GM12872 (cell line): ENCODE measurements at regions not wholly inside any gene's neighbourhood (a gene's known extent, or its start where the extent isn't known, plus 50 kb on each side); places are given as distances from the start of the nearest gene placed in this dataset.

Experiments
- CTCF ChIP-seq: IDR thresholded peaks from 3 replicates; pipeline ENCODE4 v1.5.1; 2011; ENCODE audit warnings: low read depth, mild to moderate bottlenecking, low read length, moderate library complexity; ENCODE audit not compliant: insufficient read depth

- no peak for TF ChIP-seq CTCF
Observed at GRCh38 chr6:23419046-23419445, 707.0 kb upstream of the NRSN1 start.

DNA sequence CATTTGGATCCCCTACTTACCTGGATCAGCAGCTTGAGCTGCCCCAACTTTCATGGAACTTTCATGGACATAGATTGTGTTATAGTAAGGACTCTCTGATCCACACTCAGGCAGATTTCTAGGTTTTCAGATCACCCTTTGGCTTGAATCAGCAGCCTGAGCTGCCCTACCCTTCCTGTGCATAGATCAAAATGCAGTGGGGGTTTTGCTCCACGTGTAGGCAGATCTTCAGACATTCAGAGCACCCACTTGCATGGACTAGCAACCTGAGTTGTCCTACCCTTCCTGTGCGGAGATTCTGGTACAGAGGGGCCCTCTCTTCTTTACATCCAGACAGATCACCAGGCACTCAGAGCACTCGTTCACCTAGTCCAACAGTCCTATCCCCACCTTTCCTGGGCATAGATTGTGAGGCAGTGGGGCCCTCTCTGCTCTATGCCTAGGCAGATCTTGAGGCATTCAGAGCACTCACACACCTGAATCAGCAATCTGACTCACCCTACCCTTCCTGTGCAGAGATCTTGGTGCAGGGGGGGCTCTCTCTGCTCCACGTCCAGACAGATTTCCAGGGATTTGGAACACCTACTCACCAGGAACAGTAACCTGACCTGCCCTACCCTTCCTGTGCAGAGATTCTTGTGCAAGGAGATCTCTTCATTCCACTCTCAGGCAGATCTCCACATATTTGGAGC, 705.2 kb upstream of the NRSN1 start:
- TF ChIP-seq CTCF: no peak

GRCh38 chr6:23424584-23424983, 701.4 kb upstream of the NRSN1 start:
- TF ChIP-seq CTCF: no peak

GRCh38 chr6:23435126-23435525, 690.9 kb upstream of the NRSN1 start:
- TF ChIP-seq CTCF: no peak

GRCh38 chr6:23435798-23436197, 690.2 kb upstream of the NRSN1 start:
- TF ChIP-seq CTCF: no peak

DNA sequence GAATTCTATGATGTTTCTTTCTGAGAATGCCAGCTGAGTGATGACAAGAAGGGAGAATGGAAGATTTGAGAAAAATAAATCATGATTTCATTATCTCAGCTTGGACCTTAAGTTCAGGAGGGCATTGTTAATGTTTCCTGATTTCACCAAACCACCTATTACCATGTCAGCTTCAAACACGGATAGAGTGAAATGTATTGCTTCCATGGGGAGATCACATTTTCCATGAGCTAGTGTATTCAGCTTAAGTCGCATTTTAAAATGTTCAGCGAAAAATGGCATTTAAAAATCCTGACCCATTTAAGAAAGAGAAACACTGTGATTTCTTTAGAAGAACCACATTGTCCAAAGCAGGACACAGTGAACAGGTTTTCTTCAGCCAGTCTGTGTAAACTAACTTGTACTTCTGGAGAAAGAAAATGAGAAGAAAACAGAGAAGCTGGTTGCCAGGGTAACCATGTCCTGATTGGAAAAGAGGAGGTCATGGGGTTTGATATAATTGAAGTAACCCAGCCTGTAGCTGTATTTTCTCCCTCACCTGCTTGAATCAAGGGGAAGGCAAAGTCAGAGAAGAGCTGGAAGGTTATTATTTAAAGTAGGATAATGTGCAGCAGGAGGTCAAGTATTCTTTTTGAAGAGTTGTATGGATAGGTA, 684.1 kb upstream of the NRSN1 start:
- no peak for TF ChIP-seq CTCF

DNA sequence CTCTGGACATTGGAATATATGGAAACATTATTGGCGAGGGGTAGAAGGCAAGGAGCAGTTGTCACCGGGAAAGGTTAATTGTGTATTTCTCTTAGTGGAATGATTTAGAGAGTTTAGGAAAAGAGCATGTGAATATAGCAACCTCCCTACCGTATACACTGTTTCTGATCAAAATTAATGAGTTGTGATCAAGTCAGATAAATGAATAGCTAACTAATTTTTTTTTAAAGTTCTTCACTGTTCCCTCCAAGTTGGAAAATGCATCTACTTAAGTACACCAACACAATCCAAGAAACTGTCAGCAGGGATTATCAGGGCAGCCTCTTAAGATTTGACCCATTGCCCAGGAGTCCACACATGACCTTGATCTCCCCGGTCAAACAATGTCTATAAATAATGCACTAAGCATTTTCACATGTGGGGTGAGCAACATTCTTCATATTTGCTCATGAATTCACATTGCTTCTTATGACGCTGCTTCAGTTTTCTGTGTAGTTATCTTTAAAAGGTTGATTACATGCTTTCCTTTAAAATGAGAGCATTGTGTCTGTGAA, 680.8 kb upstream of the NRSN1 start:
- TF ChIP-seq CTCF: no peak
